ENCODE measurements at regions not wholly inside any gene's neighbourhood (a gene's known extent, or its start where the extent isn't known, plus 50 kb on each side); places are given as distances from the start of the nearest gene placed in this dataset.

GRCh38 chr15:96406701-96407100 lies 76.2 kb downstream of the NR2F2 start:
- Histone ChIP-seq H4K20me1 (peaks cover 0 to 9% (median 0%) of the 10 kb centered on the region in 11 experiments; a peak in 2 of 22 replicates), H3K9me3 (replicated peaks in 1 of 11) (peaks cover 12 to 22% (median 17%) of the 10 kb centered on the region in 11 experiments; a peak in 21 of 22 replicates), H3K27me3 (peaks cover 40 to 53% (median 44%) of the 10 kb centered on the region in 11 experiments), H3K4me2 (no peak overlapping the region), H3K27ac (no peak overlapping the region), H3K36me3 (no peaks in the 10 kb centered on the region), H3K4me3 (no peak overlapping the region), H3K9ac (no peak overlapping the region), H3K4me1 (no peaks in the 10 kb centered on the region)
- no peak for TF ChIP-seq Cebpa-rat (IDR thresholded peaks at IDR 0.05)

- TF ChIP-seq Cebpa-rat (IDR thresholded peaks at IDR 0.05) = no peak
- Histone ChIP-seq H3K4me1 (no peaks in the 10 kb centered on the region), H3K27ac (no peak overlapping the region), H3K36me3 (no peaks in the 10 kb centered on the region), H4K20me1 (peaks cover 0 to 11% (median 0%) of the 10 kb centered on the region in 11 experiments; a peak in 3 of 22 replicates), H3K27me3 (peaks cover 48 to 60% (median 52%) of the 10 kb centered on the region in 11 experiments), H3K9me3 (replicated peaks in 1 of 11) (peaks cover 12 to 22% (median 17%) of the 10 kb centered on the region in 11 experiments; a peak in 21 of 22 replicates), H3K9ac (no peak overlapping the region), H3K4me2 (no peak overlapping the region), H3K4me3 (no peak overlapping the region)
Measured at GRCh38 chr15:96407482-96407881, 77.0 kb downstream of the NR2F2 start.

GRCh38 chr15:96408591-96409183 lies 78.2 kb downstream of the NR2F2 start:
- H3K4me2 ChIP-seq = no peak overlapping the region
- H3K27me3 ChIP-seq = peaks cover 60 to 72% (median 64%) of the 10 kb centered on the region in 11 experiments
- H3K4me3 ChIP-seq = no peak overlapping the region
- peaks cover 12 to 22% (median 17%) of the 10 kb centered on the region in 11 experiments; a peak in 21 of 22 replicates for H3K9me3 ChIP-seq (replicated peaks in 1 of 11)
- no peak overlapping the region for H3K27ac ChIP-seq
- no peak for TF ChIP-seq Cebpa-rat (IDR thresholded peaks at IDR 0.05)
- peaks cover 0 to 15% (median 0%) of the 10 kb centered on the region in 11 experiments; a peak in 3 of 22 replicates for H4K20me1 ChIP-seq
- H3K36me3 ChIP-seq = no peaks in the 10 kb centered on the region
- H3K9ac ChIP-seq = no peak overlapping the region
- no peaks in the 10 kb centered on the region for H3K4me1 ChIP-seq

- Histone ChIP-seq H3K9me3 (replicated peaks in 1 of 11) (peaks cover 12 to 22% (median 17%) of the 10 kb centered on the region in 11 experiments; a peak in 21 of 22 replicates), H3K27ac (no peak overlapping the region), H3K36me3 (no peaks in the 10 kb centered on the region), H3K4me2 (no peak overlapping the region), H3K27me3 (peaks cover 68 to 80% (median 72%) of the 10 kb centered on the region in 11 experiments), H4K20me1 (peaks cover 0 to 15% (median 0%) of the 10 kb centered on the region in 11 experiments; a peak in 3 of 22 replicates), H3K4me1 (no peaks in the 10 kb centered on the region), H3K4me3 (no peak overlapping the region), H3K9ac (no peak overlapping the region)
- no peak for TF ChIP-seq Cebpa-rat (IDR thresholded peaks at IDR 0.05)
Measured at GRCh38 chr15:96409215-96410138, 79.0 kb downstream of the NR2F2 start.

GRCh38 chr15:96410175-96411055 lies 79.9 kb downstream of the NR2F2 start:
- Histone ChIP-seq H3K9ac (no peak overlapping the region), H3K4me1 (no peaks in the 10 kb centered on the region), H3K36me3 (no peaks in the 10 kb centered on the region), H3K27me3 (peaks cover 77 to 90% (median 81%) of the 10 kb centered on the region in 11 experiments), H3K9me3 (replicated peaks in 1 of 11) (peaks cover 12 to 27% (median 17%) of the 10 kb centered on the region in 11 experiments; a peak in 21 of 22 replicates), H3K27ac (no peak overlapping the region), H3K4me2 (no peak overlapping the region), H3K4me3 (no peak overlapping the region), H4K20me1 (peaks cover 0 to 15% (median 0%) of the 10 kb centered on the region in 11 experiments; a peak in 3 of 22 replicates)
- no peak for TF ChIP-seq Cebpa-rat (IDR thresholded peaks at IDR 0.05)

- Histone ChIP-seq H3K4me3 (no peak overlapping the region), H3K9ac (no peak overlapping the region), H3K4me2 (no peak overlapping the region), H4K20me1 (peaks cover 0 to 15% (median 0%) of the 10 kb centered on the region in 11 experiments; a peak in 3 of 22 replicates), H3K27me3 (peaks cover 87 to 99% (median 90%) of the 10 kb centered on the region in 11 experiments), H3K36me3 (no peaks in the 10 kb centered on the region), H3K27ac (no peak overlapping the region), H3K9me3 (replicated peaks in 1 of 11) (peaks cover 17 to 32% (median 23%) of the 10 kb centered on the region in 11 experiments), H3K4me1 (no peaks in the 10 kb centered on the region)
- no peak for TF ChIP-seq Cebpa-rat (IDR thresholded peaks at IDR 0.05)
Measured at GRCh38 chr15:96411056-96412031, 80.8 kb downstream of the NR2F2 start.

GRCh38 chr15:96412045-96412905 lies 81.8 kb downstream of the NR2F2 start:
- Histone ChIP-seq H3K4me1 (no peaks in the 10 kb centered on the region), H3K36me3 (no peaks in the 10 kb centered on the region), H3K27me3 (peaks cover 96 to 100% (median 98%) of the 10 kb centered on the region in 11 experiments), H3K9me3 (replicated peaks in 1 of 11) (peaks cover 26 to 41% (median 32%) of the 10 kb centered on the region in 11 experiments), H3K4me2 (no peak overlapping the region), H3K4me3 (no peak overlapping the region), H4K20me1 (peaks cover 0 to 15% (median 0%) of the 10 kb centered on the region in 11 experiments; a peak in 4 of 22 replicates), H3K9ac (no peak overlapping the region), H3K27ac (no peak overlapping the region)
- TF ChIP-seq Cebpa-rat (IDR thresholded peaks at IDR 0.05) = no peak

Measured in BLaER1 treated with 17β-estradiol and CSF1 and Interleukin-3, amounts not matched to agents 10 nM and 100 nM (cell line).